ENCODE measurements at regions not wholly inside any gene's neighbourhood (a gene's known extent, or its start where the extent isn't known, plus 50 kb on each side); places are given as distances from the start of the nearest gene placed in this dataset.

- TF ChIP-seq IRF1 (CRISPR knock-in tag; IDR thresholded peaks at IDR 0.05) (no peak), USF1 (CRISPR knock-in tag; IDR thresholded peaks at IDR 0.05) (no peak), NR1H2 (CRISPR knock-in tag; IDR thresholded peaks at IDR 0.05) (no peak), ERG (CRISPR knock-in tag; IDR thresholded peaks at IDR 0.05) (no peak), GABPB1 (CRISPR knock-in tag; IDR thresholded peaks at IDR 0.05) (no peak)
These were observed 73.0 kb upstream of the BTBD3 start (continued) for GRCh38 chr20:11844691-11845090.

- Mint-ChIP-seq H3K9me3 (peaks cover 14% of the 10 kb centered on the region), H3K4me1 (peaks cover 11% of the 10 kb centered on the region), H3K36me3 (no peaks in the 10 kb centered on the region), H3K27ac (no peak overlapping the region), H3K27me3 (ENCODE audit: low read depth) (no peaks in the 10 kb centered on the region; the same call in 1 of the 2 replicates), H3K4me3 (no peak overlapping the region)
- ATAC-seq (no peak), DNase-seq (ENCODE audit: low spot score) (no peak)
- CTCF ChIA-PET = interaction anchor here (0.6 kb wide), 1 partner anchor 168 kb away, joined by 3 read pairs; no protein-coding TSS in a partner anchor
- TF ChIP-seq ZSCAN18 (CRISPR knock-in tag; IDR thresholded peaks at IDR 0.05) = no peak
- TF ChIP-seq CREM (CRISPR knock-in tag; IDR thresholded peaks at IDR 0.05) = no peak
- TF ChIP-seq NR2C2 (CRISPR knock-in tag; IDR thresholded peaks at IDR 0.05) = no peak
- TF ChIP-seq AR (CRISPR knock-in tag; IDR thresholded peaks at IDR 0.05) = no peak
- TF ChIP-seq HMGXB4 (CRISPR knock-in tag; IDR thresholded peaks at IDR 0.05) = no peak
- TF ChIP-seq EMX1 (CRISPR knock-in tag; IDR thresholded peaks at IDR 0.05) = no peak
- no peak for TF ChIP-seq E2F1 (CRISPR knock-in tag; IDR thresholded peaks at IDR 0.05)
- TF ChIP-seq SP1 (CRISPR knock-in tag; conservative IDR thresholded peaks at IDR 0.05) = no peak
- no peak for TF ChIP-seq ZNF138 (CRISPR knock-in tag; conservative IDR thresholded peaks at IDR 0.05)
- TF ChIP-seq JAZF1 (CRISPR knock-in tag; IDR thresholded peaks at IDR 0.05) = no peak
- no peak for TF ChIP-seq E2F5 (CRISPR knock-in tag; IDR thresholded peaks at IDR 0.05)
- TF ChIP-seq SMAD4 (CRISPR knock-in tag; IDR thresholded peaks at IDR 0.05) = no peak
- POLR2A ChIA-PET = no interaction called here
These were observed 72.4 kb upstream of the BTBD3 start for GRCh38 chr20:11845340-11845739.
